Neuronal stem cell (in vitro differentiated cells): ENCODE measurements at regions not wholly inside any gene's neighbourhood (a gene's known extent, or its start where the extent isn't known, plus 50 kb on each side); places are given as distances from the start of the nearest gene placed in this dataset.

Source experiments
- DNase-seq: peaks from one replicate; pipeline ENCODE4 v3.0.0-alpha.2; 2013; ENCODE audit warnings: low spot score
- H2AFZ ChIP-seq: one replicate; pipeline ENCODE4 v1.6.1; 2013; ENCODE audit warnings: mild to moderate bottlenecking, low read length, inconsistent platforms
- H2AK5ac ChIP-seq: 2 replicates; pipeline ENCODE4 v1.6.1; 2013; ENCODE audit warnings: low read depth, mild to moderate bottlenecking, inconsistent platforms, low read length, moderate library complexity, mixed read lengths
- H2BK120ac ChIP-seq: 2 replicates; pipeline ENCODE4 v1.6.1; 2013; ENCODE audit warnings: low read depth, mild to moderate bottlenecking, inconsistent platforms, low read length, moderate library complexity, mixed read lengths
- H2BK12ac ChIP-seq: one replicate; pipeline ENCODE4 v1.6.1; 2013; ENCODE audit warnings: low read length, inconsistent platforms
- H2BK15ac ChIP-seq: 2 replicates; pipeline ENCODE4 v1.6.1; 2013; ENCODE audit warnings: mild to moderate bottlenecking, low read length, inconsistent platforms, mixed read lengths
- H2BK5ac ChIP-seq: one replicate; pipeline ENCODE4 v1.6.1; 2013; ENCODE audit warnings: inconsistent platforms, mild to moderate bottlenecking, low read length, moderate library complexity
- H3K14ac ChIP-seq: one replicate; pipeline ENCODE4 v1.6.1; 2013; ENCODE audit warnings: low read length, inconsistent platforms
- H3K18ac ChIP-seq: 2 replicates; pipeline ENCODE4 v1.6.1; 2013; ENCODE audit warnings: low read length, inconsistent platforms
- H3K23ac ChIP-seq: 2 replicates; pipeline ENCODE4 v1.6.1; 2013; ENCODE audit warnings: low read depth, mild to moderate bottlenecking, mixed read lengths, low read length, inconsistent platforms; ENCODE audit not compliant: poor library complexity
- H3K27ac ChIP-seq: replicated peaks from 3 replicates; pipeline ENCODE4 v1.5.1; 2013; ENCODE audit warnings: low read length, inconsistent platforms
- H3K27me3 ChIP-seq, 3 experiments: 2 replicates each; pipeline ENCODE4 v1.6.1; 2013; ENCODE audit warnings: low read length in 3 of 3, mild to moderate bottlenecking in 2 of 3, inconsistent platforms in 1 of 3, low read depth in 1 of 3, mixed read lengths in 1 of 3, moderate library complexity in 1 of 3; ENCODE audit not compliant: control insufficient read depth in 3 of 3, insufficient read depth in 3 of 3
- H3K36me3 ChIP-seq, 2 donors: replicated peaks in 1 of 2; 2 replicates each; pipeline ENCODE4 v1.6.1; 2013; ENCODE audit warnings: low read length in 2 of 2; ENCODE audit not compliant: control insufficient read depth in 2 of 2, insufficient read depth in 2 of 2
- H3K4ac ChIP-seq: 2 replicates; pipeline ENCODE4 v1.6.1; 2013; ENCODE audit warnings: inconsistent platforms, mild to moderate bottlenecking, low read length, moderate library complexity
- H3K4me1 ChIP-seq, 2 donors: 1 replicate in 1 of 2; 2 replicates in 1 of 2; pipeline ENCODE4 v1.6.1; 2013; ENCODE audit warnings: low read length in 2 of 2, low read depth in 1 of 2; ENCODE audit not compliant: control insufficient read depth in 2 of 2, insufficient read depth in 1 of 2
- H3K4me2 ChIP-seq: one replicate; pipeline ENCODE4 v1.6.1; 2013; ENCODE audit warnings: mild to moderate bottlenecking, low read length, inconsistent platforms; ENCODE audit not compliant: insufficient read depth, poor library complexity, severe bottlenecking
- H3K4me3 ChIP-seq, 2 donors: 2 replicates each; pipeline ENCODE4 v1.5.1; 2013; ENCODE audit warnings: low read length in 2 of 2, mild to moderate bottlenecking in 2 of 2, inconsistent platforms in 1 of 2, moderate library complexity in 1 of 2
- H3K79me1 ChIP-seq: one replicate; pipeline ENCODE4 v1.6.1; 2013; ENCODE audit warnings: low read depth, mild to moderate bottlenecking, inconsistent platforms, low read length, moderate library complexity
- H3K9ac ChIP-seq: one replicate; pipeline ENCODE4 v1.6.1; 2013; ENCODE audit warnings: mild to moderate bottlenecking, low read depth, low read length, inconsistent platforms; ENCODE audit not compliant: poor library complexity
- H3K9me3 ChIP-seq, 2 donors: replicated peaks in 1 of 2; 2 replicates each; pipeline versions ENCODE3 to v1.6.1; 2013; ENCODE audit warnings: low read length in 2 of 2, mild to moderate bottlenecking in 2 of 2, inconsistent platforms in 1 of 2, low read depth in 1 of 2, mixed read lengths in 1 of 2, moderate library complexity in 1 of 2; ENCODE audit not compliant: control insufficient read depth in 2 of 2, insufficient read depth in 1 of 2
- H4K8ac ChIP-seq: one replicate; pipeline ENCODE4 v1.6.1; 2013; ENCODE audit warnings: low read depth, mild to moderate bottlenecking, inconsistent platforms, low read length, moderate library complexity
- H4K91ac ChIP-seq: one replicate; pipeline ENCODE4 v1.6.1; 2013; ENCODE audit warnings: low read length, low read depth, mild to moderate bottlenecking, inconsistent platforms; ENCODE audit not compliant: poor library complexity
- WGBS, 2 donors: extraction: QIAGEN DNeasy Blood & Tissue Kit; methylation state at CpG; one replicate each; pipeline ENCODE4 v1.1.7; 2013; ENCODE audit warnings: missing lambda C conversion rate in 2 of 2, mixed read lengths in 1 of 2; ENCODE audit not compliant: insufficient read length in 2 of 2, insufficient replicate concordance in 1 of 2; ENCODE audit errors: extremely low coverage in 2 of 2; 5-methylcytosine and 5-hydroxymethylcytosine counted together

DNA sequence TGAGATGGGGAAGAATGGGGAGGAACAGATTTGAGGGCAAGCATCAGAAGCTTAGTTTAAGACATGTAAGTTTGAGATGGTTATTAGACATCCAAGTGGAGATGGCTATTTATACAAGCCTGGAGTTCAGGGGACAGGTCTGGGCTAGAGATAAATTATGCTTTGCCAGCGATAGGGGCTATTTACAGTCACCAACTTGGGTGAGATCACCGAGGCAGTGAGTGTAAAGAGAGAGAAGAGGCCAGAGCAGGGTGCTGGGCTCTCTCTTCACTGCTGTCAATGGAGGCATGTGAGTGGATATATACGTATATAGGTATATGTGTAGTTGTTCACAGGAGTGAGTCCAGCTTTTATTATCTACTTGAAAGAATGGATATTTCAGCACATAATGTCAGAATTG lies 81.0 kb downstream of the QPCT start:
- no peaks in the 10 kb centered on the region for H3K36me3 ChIP-seq
- no peak overlapping the region for H4K8ac ChIP-seq
- no peaks in the 10 kb centered on the region for H3K4me1 ChIP-seq
- H3K27ac ChIP-seq, result no peak overlapping the region
- no peak overlapping the region for H3K4me2 ChIP-seq
- no peak overlapping the region for H2AK5ac ChIP-seq
- H3K4ac ChIP-seq, result no peak overlapping the region
- no peaks in the 10 kb centered on the region for H3K79me1 ChIP-seq
- H4K91ac ChIP-seq, result no peak overlapping the region
- no peak overlapping the region for H2BK15ac ChIP-seq
- no peak overlapping the region for H2BK12ac ChIP-seq
- no peak overlapping the region for H2BK5ac ChIP-seq
- no peak overlapping the region for H2BK120ac ChIP-seq
- no peak overlapping the region for H3K23ac ChIP-seq
- H3K27me3 ChIP-seq, result no peaks in the 10 kb centered on the region
- H3K4me3 ChIP-seq, result no peak overlapping the region
- no peak overlapping the region for H3K18ac ChIP-seq
- DNase-seq, result no peak
- no peak overlapping the region for H3K14ac ChIP-seq
- WGBS, 2 donors, result no CpG with 5 or more reads among the region's 3 CpGs
- no peaks in the 10 kb centered on the region for H3K9me3 ChIP-seq
- no peak overlapping the region for H2AFZ ChIP-seq
- H3K9ac ChIP-seq, result no peak overlapping the region

DNA sequence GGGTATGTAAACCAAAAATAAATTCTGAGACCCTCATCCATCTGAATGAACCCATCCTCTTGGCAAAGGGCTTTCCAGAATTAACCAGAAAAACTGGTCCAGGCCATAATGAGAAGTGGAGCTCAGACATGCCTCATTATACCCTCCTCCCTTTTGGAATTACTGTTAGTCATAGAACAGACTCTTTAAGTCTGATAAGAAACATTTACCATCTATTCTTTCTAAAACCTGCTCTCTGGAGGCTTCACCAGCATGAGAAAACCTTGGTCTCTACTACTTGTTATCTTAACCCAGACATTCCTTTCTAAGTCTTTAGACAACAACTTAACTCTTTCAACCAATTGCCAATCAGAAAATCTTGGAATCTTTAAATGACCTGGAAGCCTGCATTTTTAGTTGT lies 82.8 kb downstream of the QPCT start:
- H3K9ac ChIP-seq, result no peak overlapping the region
- H3K23ac ChIP-seq, result no peak overlapping the region
- no peak overlapping the region for H2AK5ac ChIP-seq
- no peak overlapping the region for H2BK120ac ChIP-seq
- H3K9me3 ChIP-seq, result no peaks in the 10 kb centered on the region
- DNase-seq, result no peak
- no peak overlapping the region for H3K27ac ChIP-seq
- H4K91ac ChIP-seq, result no peak overlapping the region
- H2BK12ac ChIP-seq, result no peak overlapping the region
- no peaks in the 10 kb centered on the region for H3K36me3 ChIP-seq
- H3K4me3 ChIP-seq, result no peak overlapping the region
- no peak overlapping the region for H2BK5ac ChIP-seq
- no peak overlapping the region for H3K4ac ChIP-seq
- H2BK15ac ChIP-seq, result no peak overlapping the region
- no peaks in the 10 kb centered on the region for H3K79me1 ChIP-seq
- no peak overlapping the region for H3K4me2 ChIP-seq
- no peaks in the 10 kb centered on the region for H3K27me3 ChIP-seq
- no peak overlapping the region for H4K8ac ChIP-seq
- no peak overlapping the region for H3K18ac ChIP-seq
- no peaks in the 10 kb centered on the region for H3K4me1 ChIP-seq
- H3K14ac ChIP-seq, result no peak overlapping the region
- no peak overlapping the region for H2AFZ ChIP-seq

DNA sequence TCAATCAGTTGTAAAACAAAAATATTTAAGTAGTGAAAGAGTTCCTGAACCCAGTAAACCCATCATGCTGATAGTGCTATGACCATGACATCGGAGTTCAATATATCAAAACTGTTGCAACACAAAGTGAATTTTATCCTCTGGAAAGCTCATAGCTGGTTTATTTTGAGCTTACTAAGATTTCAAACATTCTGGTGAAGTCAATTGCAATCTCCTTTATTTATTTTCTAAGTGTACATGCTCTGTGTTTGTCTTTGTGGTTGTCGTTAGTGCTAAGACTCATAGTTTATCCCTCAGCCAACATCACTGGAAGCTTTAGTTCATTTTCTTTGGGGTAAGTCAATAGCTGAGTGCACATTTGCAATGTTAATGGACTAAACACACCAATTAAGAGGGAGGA lies 91.9 kb downstream of the QPCT start:
- H3K18ac ChIP-seq, result no peak overlapping the region
- no peaks in the 10 kb centered on the region for H3K36me3 ChIP-seq
- no peak overlapping the region for H4K91ac ChIP-seq
- H2AK5ac ChIP-seq, result no peak overlapping the region
- no peak overlapping the region for H3K23ac ChIP-seq
- H3K4me2 ChIP-seq, result no peak overlapping the region
- no peak overlapping the region for H4K8ac ChIP-seq
- peaks cover 3% of the 10 kb centered on the region in 2 donors for H3K9me3 ChIP-seq
- H3K4me3 ChIP-seq, result no peak overlapping the region
- H2BK15ac ChIP-seq, result no peak overlapping the region
- no CpG with 5 or more reads among the region's 2 CpGs for WGBS, 2 donors
- H3K4ac ChIP-seq, result no peak overlapping the region
- no peaks in the 10 kb centered on the region for H3K79me1 ChIP-seq
- no peaks in the 10 kb centered on the region for H3K27me3 ChIP-seq
- no peak overlapping the region for H3K14ac ChIP-seq
- H2AFZ ChIP-seq, result no peak overlapping the region
- no peak overlapping the region for H3K9ac ChIP-seq
- no peaks in the 10 kb centered on the region for H3K4me1 ChIP-seq
- DNase-seq, result no peak
- no peak overlapping the region for H2BK12ac ChIP-seq
- H2BK5ac ChIP-seq, result no peak overlapping the region
- no peak overlapping the region for H2BK120ac ChIP-seq
- H3K27ac ChIP-seq, result no peak overlapping the region

DNA sequence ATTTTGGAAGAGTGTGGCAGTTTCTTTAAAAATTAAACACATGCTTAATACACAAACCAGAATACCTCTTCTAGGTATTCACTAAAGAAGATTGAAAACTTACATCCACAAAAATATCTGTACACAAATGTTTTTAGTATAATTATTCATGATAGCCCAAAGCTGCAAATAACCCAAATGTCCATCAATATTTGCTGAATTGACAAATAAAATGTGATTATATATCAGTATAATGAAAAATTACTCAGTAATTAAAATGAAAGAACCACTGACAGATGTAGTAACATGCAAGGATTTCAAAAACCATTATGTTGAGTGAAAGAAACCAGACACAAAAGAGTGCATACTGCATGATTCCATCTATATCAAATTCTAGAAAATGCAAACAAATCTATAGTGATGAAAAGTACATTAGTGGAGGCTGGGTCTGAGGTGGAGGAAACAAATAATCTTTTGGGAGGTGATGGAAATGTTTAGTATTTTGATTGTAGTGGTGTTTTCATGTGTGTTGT lies 94.8 kb downstream of the QPCT start:
- Histone ChIP-seq H3K14ac (no peak overlapping the region), H4K91ac (no peak overlapping the region), H3K4me3 (no peak overlapping the region), H3K9me3 (peaks cover 3% of the 10 kb centered on the region in 2 donors), H3K36me3 (no peaks in the 10 kb centered on the region), H2AK5ac (no peak overlapping the region), H3K18ac (no peak overlapping the region), H3K27me3 (no peaks in the 10 kb centered on the region), H2BK5ac (no peak overlapping the region), H2AFZ (no peak overlapping the region), H3K4me1 (no peaks in the 10 kb centered on the region), H2BK12ac (no peak overlapping the region), H2BK120ac (no peak overlapping the region), H4K8ac (no peak overlapping the region), H2BK15ac (no peak overlapping the region), H3K27ac (no peak overlapping the region), H3K4ac (no peak overlapping the region), H3K4me2 (no peak overlapping the region), H3K23ac (no peak overlapping the region), H3K9ac (no peak overlapping the region), H3K79me1 (no peaks in the 10 kb centered on the region)
- DNase-seq, result no peak
